HCT116 (cell line): ENCODE measurements at regions not wholly inside any gene's neighbourhood (a gene's known extent, or its start where the extent isn't known, plus 50 kb on each side); places are given as distances from the start of the nearest gene placed in this dataset.

Source experiments
- CTCF ChIP-seq, 3 experiments: fragments of 200-600 bp in 1 of 3; sonication (generic) in 1 of 3; IDR thresholded peaks in 2 of 3; conservative IDR thresholded peaks in 1 of 3; 2 replicates each; pipeline ENCODE4 v1.5.1; 2012 to 2017; ENCODE audit warnings: low read depth in 2 of 3, low read length in 2 of 3, antibody characterized with exemption in 1 of 3, borderline replicate concordance in 1 of 3, control low read depth in 1 of 3, mild to moderate bottlenecking in 1 of 3, mixed read lengths in 1 of 3, mixed run types in 1 of 3, moderate library complexity in 1 of 3; ENCODE audit not compliant: insufficient read depth in 1 of 3
- EZH2 ChIP-seq: fragments of 200-600 bp; sonication (generic); IDR thresholded peaks from 2 replicates; pipeline ENCODE4 v1.6.1; 2017; ENCODE audit warnings: antibody characterized with exemption, mixed run types
- EZH2phosphoT487 ChIP-seq: fragments of 200-600 bp; IDR thresholded peaks from 2 replicates; pipeline ENCODE4 v1.6.1; 2018; ENCODE audit warnings: antibody characterized with exemption, borderline replicate concordance
- JUND ChIP-seq: IDR thresholded peaks from 2 replicates; pipeline ENCODE4 v1.6.1; 2012
- MAX ChIP-seq: IDR thresholded peaks from 2 replicates; pipeline ENCODE4 v1.6.1; 2012
- POLR2A ChIP-seq: IDR thresholded peaks from 2 replicates; pipeline ENCODE4 v1.7.0; 2011; ENCODE audit warnings: borderline replicate concordance; ENCODE audit not compliant: insufficient read depth, insufficient read length; ENCODE audit errors: extremely low read depth
- POLR2AphosphoS5 ChIP-seq: IDR thresholded peaks from 2 replicates; pipeline ENCODE4 v1.6.1; 2011; ENCODE audit warnings: mild to moderate bottlenecking, low read depth, low read length, moderate library complexity
- TCF7L2 ChIP-seq: IDR thresholded peaks from 2 replicates; pipeline ENCODE4 v1.7.0; 2011; ENCODE audit warnings: borderline replicate concordance, inconsistent platforms; ENCODE audit not compliant: insufficient read depth, insufficient read length; ENCODE audit errors: extremely low read depth
- TF ChIP-seq, protein P1 (sequence below): IDR thresholded peaks from 2 replicates; pipeline ENCODE4 v1.6.1; 2011; ENCODE audit warnings: mild to moderate bottlenecking, low read length, moderate library complexity; ENCODE audit not compliant: insufficient replicate concordance; ENCODE audit errors: extremely low read depth
- TF ChIP-seq, protein P2 (sequence below): IDR thresholded peaks from 2 replicates; pipeline ENCODE4 v1.6.1; 2012; ENCODE audit warnings: low read depth

GRCh38 chr5:142426129-142427014, 101.6 kb upstream of the SPRY4 start:
- TF ChIP-seq CTCF (IDR thresholded peaks at IDR 0.05 in 2 of 3, conservative IDR thresholded peaks at IDR 0.05 in 1 of 3; ENCODE audit: borderline replicate concordance in 1 of 3, insufficient read depth in 1 of 3, low read depth in 2 of 3, low read length in 2 of 3) = no peak
- no peak for TF ChIP-seq POLR2AphosphoS5
- TF ChIP-seq EZH2phosphoT487 = no peak
- TF ChIP-seq POLR2A = no peak
- TF ChIP-seq TCF7L2 = no peak
- TF ChIP-seq, protein P1, sequence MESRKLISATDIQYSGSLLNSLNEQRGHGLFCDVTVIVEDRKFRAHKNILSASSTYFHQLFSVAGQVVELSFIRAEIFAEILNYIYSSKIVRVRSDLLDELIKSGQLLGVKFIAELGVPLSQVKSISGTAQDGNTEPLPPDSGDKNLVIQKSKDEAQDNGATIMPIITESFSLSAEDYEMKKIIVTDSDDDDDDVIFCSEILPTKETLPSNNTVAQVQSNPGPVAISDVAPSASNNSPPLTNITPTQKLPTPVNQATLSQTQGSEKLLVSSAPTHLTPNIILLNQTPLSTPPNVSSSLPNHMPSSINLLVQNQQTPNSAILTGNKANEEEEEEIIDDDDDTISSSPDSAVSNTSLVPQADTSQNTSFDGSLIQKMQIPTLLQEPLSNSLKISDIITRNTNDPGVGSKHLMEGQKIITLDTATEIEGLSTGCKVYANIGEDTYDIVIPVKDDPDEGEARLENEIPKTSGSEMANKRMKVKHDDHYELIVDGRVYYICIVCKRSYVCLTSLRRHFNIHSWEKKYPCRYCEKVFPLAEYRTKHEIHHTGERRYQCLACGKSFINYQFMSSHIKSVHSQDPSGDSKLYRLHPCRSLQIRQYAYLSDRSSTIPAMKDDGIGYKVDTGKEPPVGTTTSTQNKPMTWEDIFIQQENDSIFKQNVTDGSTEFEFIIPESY = no peak
- TF ChIP-seq JUND = no peak
- TF ChIP-seq EZH2 = no peak
- TF ChIP-seq MAX = no peak
- TF ChIP-seq, protein P2, sequence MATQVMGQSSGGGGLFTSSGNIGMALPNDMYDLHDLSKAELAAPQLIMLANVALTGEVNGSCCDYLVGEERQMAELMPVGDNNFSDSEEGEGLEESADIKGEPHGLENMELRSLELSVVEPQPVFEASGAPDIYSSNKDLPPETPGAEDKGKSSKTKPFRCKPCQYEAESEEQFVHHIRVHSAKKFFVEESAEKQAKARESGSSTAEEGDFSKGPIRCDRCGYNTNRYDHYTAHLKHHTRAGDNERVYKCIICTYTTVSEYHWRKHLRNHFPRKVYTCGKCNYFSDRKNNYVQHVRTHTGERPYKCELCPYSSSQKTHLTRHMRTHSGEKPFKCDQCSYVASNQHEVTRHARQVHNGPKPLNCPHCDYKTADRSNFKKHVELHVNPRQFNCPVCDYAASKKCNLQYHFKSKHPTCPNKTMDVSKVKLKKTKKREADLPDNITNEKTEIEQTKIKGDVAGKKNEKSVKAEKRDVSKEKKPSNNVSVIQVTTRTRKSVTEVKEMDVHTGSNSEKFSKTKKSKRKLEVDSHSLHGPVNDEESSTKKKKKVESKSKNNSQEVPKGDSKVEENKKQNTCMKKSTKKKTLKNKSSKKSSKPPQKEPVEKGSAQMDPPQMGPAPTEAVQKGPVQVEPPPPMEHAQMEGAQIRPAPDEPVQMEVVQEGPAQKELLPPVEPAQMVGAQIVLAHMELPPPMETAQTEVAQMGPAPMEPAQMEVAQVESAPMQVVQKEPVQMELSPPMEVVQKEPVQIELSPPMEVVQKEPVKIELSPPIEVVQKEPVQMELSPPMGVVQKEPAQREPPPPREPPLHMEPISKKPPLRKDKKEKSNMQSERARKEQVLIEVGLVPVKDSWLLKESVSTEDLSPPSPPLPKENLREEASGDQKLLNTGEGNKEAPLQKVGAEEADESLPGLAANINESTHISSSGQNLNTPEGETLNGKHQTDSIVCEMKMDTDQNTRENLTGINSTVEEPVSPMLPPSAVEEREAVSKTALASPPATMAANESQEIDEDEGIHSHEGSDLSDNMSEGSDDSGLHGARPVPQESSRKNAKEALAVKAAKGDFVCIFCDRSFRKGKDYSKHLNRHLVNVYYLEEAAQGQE = no peak
